Left ventricle myocardium superior (tissue), 1 donor: ENCODE measurements at regions not wholly inside any gene's neighbourhood (a gene's known extent, or its start where the extent isn't known, plus 50 kb on each side); places are given as distances from the start of the nearest gene placed in this dataset.
"Not testable (repeated sequence)": the region's sequence is repeated elsewhere in the genome, so short reads cannot be mapped to it uniquely, and the experiment has no call there.

Source experiments
- ATAC-seq: fragments of 200-7000 bp; cut with Tn5 transposase; one replicate; pipeline ENCODE4 v1.9.1; 2020; ENCODE audit warnings: mild to moderate bottlenecking, moderate library complexity
- DNase-seq: peaks from one replicate; pipeline ENCODE4 v3.0.0-alpha.2; 2020
- intact Hi-C: fragments of 100-400 bp; cut with micrococcal nuclease; formaldehyde crosslinking; loops from one replicate; pipeline ENCODE4 v1.11.0; 2022
- donor health status: DM: no; HTN: yes; CAD: no; lungs with severe emphysema.

- intact Hi-C loops, result no loop called here
- DNase-seq, result peak; percentile 18
- ATAC-seq, result no peak
These were observed 353.6 kb downstream of the TMEM121 start for GRCh38 chr14:105879867-105880561.

- intact Hi-C loops, result no loop called here
- ATAC-seq, result no peak
- peak; percentile 10 for DNase-seq
These were observed 354.2 kb downstream of the TMEM121 start for GRCh38 chr14:105880616-105881015.

GRCh38 chr14:105881021-105881930 lies 354.9 kb downstream of the TMEM121 start:
- peak; percentile 11 for DNase-seq
- intact Hi-C loops, result no loop called here
- no peak for ATAC-seq

GRCh38 chr14:105882011-105882410 lies 355.6 kb downstream of the TMEM121 start:
- ATAC-seq, intact Hi-C loops, DNase-seq: not testable (repeated sequence)

GRCh38 chr14:105882626-105883025 lies 356.2 kb downstream of the TMEM121 start:
- DNase-seq (peak; percentile 7), ATAC-seq (no peak)
- intact Hi-C loops, result no loop called here

- intact Hi-C loops, result no loop called here
- DNase-seq (peak; percentile 12), ATAC-seq (no peak)
These were observed 357.0 kb downstream of the TMEM121 start for GRCh38 chr14:105883066-105884005.

GRCh38 chr14:105884192-105884807 lies 357.9 kb downstream of the TMEM121 start:
- DNase-seq, result peak; percentile 9
- ATAC-seq, intact Hi-C loops: not testable (repeated sequence)

- intact Hi-C loops, result no loop called here
These were observed 358.5 kb downstream of the TMEM121 start for GRCh38 chr14:105884808-105885281.

GRCh38 chr14:105885561-105886320 lies 359.4 kb downstream of the TMEM121 start:
- peak; percentile 9 for DNase-seq
- no peak for ATAC-seq
- intact Hi-C loops, result no loop called here

More at GRCh38 chr14:105884808-105885281, 358.5 kb downstream of the TMEM121 start:
- no peak for ATAC-seq
- peak; percentile 13 for DNase-seq

GRCh38 chr14:105886791-105887191 lies 360.4 kb downstream of the TMEM121 start:
- DNase-seq, result peak; percentile 4
- ATAC-seq, intact Hi-C loops: not testable (repeated sequence)

GRCh38 chr14:105887692-105888091 lies 361.3 kb downstream of the TMEM121 start:
- intact Hi-C loops, result no loop called here
- no peak for DNase-seq
- ATAC-seq, result no peak

- intact Hi-C loops, result no loop called here
- no peak for ATAC-seq
- DNase-seq, result peak; percentile 6
These were observed 361.8 kb downstream of the TMEM121 start for GRCh38 chr14:105888151-105888550.

GRCh38 chr14:105888784-105889665 lies 362.6 kb downstream of the TMEM121 start:
- ATAC-seq (no peak), DNase-seq (peak; percentile 9)
- intact Hi-C loops, result no loop called here

GRCh38 chr14:105889666-105890473 lies 363.5 kb downstream of the TMEM121 start:
- ATAC-seq (no peak), DNase-seq (peak; percentile 11)
- intact Hi-C loops, result no loop called here

GRCh38 chr14:105890474-105891220 lies 364.3 kb downstream of the TMEM121 start:
- intact Hi-C loops, result no loop called here
- ATAC-seq (no peak), DNase-seq (peak; percentile 11)
